ENCODE measurements at regions not wholly inside any gene's neighbourhood (a gene's known extent, or its start where the extent isn't known, plus 50 kb on each side); places are given as distances from the start of the nearest gene placed in this dataset.

GRCh38 chr1:234878288-234878687 lies 250.3 kb downstream of the TOMM20 start:
- no peaks in the 10 kb centered on the region for H3K79me1 ChIP-seq (ENCODE audit: insufficient read depth, low read depth, low read length, poor library complexity, severe bottlenecking)
- no peak overlapping the region for H2AK5ac ChIP-seq (ENCODE audit: insufficient read length, low read length)
- H3K18ac ChIP-seq (ENCODE audit: insufficient read length, low read depth, low read length), result no peak overlapping the region
- no peak overlapping the region for H2BK12ac ChIP-seq (ENCODE audit: insufficient read length, low read depth, low read length)
- Mint-ChIP-seq H3K27ac (no peak overlapping the region), H3K36me3 (ENCODE audit: insufficient read depth in 1 of 3, low read depth in 3 of 3) (no peaks in the 10 kb centered on the region), H3K27me3 (ENCODE audit: low read depth) (peaks cover 1% of the 10 kb centered on the region; the same call in 1 of the 2 replicates), H3K4me1 (no peaks in the 10 kb centered on the region), H3K4me3 (no peak overlapping the region), H3K9me3 (no peaks in the 10 kb centered on the region)
- H3K27me3 ChIP-seq (ENCODE audit: insufficient read depth, low read length), result no peaks in the 10 kb centered on the region
- H3T11ph ChIP-seq (ENCODE audit: low read length), result no peak overlapping the region
- H2BK15ac ChIP-seq (ENCODE audit: low read depth, low read length), result no peak overlapping the region
- H2BK120ac ChIP-seq (ENCODE audit: low read depth, low read length, poor library complexity, severe bottlenecking), result no peak overlapping the region
- H4K8ac ChIP-seq (replicated peaks; ENCODE audit: insufficient read length, low read depth, low read length), result no peak overlapping the region
- no peak overlapping the region for H3K9ac ChIP-seq (ENCODE audit: extremely low read depth, insufficient read length, low read length)
- H3K79me2 ChIP-seq (ENCODE audit: insufficient read depth, low read length), result no peaks in the 10 kb centered on the region
- no peak for TF ChIP-seq CTCF (conservative IDR thresholded peaks at IDR 0.05)
- no peaks in the 10 kb centered on the region for H3K23me2 ChIP-seq (ENCODE audit: insufficient read length, low read depth, low read length, poor library complexity, severe bottlenecking)
- WGBS (ENCODE audit: extremely low coverage, insufficient read length, low lambda C conversion rate), result no CpG with 5 or more reads among the region's 12 CpGs
- no peak overlapping the region for H3K56ac ChIP-seq (ENCODE audit: insufficient read length, low read depth, low read length)
- DNase-seq, result no peak
- no peak overlapping the region for H3K4me2 ChIP-seq (ENCODE audit: insufficient read depth, insufficient read length, low read length)
- no peak overlapping the region for H3K27ac ChIP-seq (ENCODE audit: insufficient read length, low read depth, low read length)
- H4K20me1 ChIP-seq (ENCODE audit: control insufficient read depth, insufficient read depth, insufficient read length), result no peaks in the 10 kb centered on the region
- H4K91ac ChIP-seq (ENCODE audit: insufficient read length, low read depth, low read length), result no peak overlapping the region
- no peak overlapping the region for H3K4ac ChIP-seq (ENCODE audit: low read depth, low read length)
- no peak overlapping the region for H3K23ac ChIP-seq (ENCODE audit: insufficient read length, low read depth, low read length)
- H4K5ac ChIP-seq (ENCODE audit: insufficient read length, low read depth, low read length), result no peak overlapping the region
- H3K4me1 ChIP-seq (ENCODE audit: insufficient read depth, low read length), result no peaks in the 10 kb centered on the region
- no peaks in the 10 kb centered on the region for H3K9me3 ChIP-seq (ENCODE audit: control insufficient read depth, low read depth, low read length)
- no peak overlapping the region for H3K14ac ChIP-seq (ENCODE audit: insufficient read depth, low read length)
- H2AFZ ChIP-seq (ENCODE audit: low read length), result no peak overlapping the region
- no peak overlapping the region for H2BK20ac ChIP-seq (ENCODE audit: low read depth, low read length, poor library complexity, severe bottlenecking)
- no peak overlapping the region for H2BK5ac ChIP-seq (ENCODE audit: insufficient read length, low read length)

Data from H9 (cell line).